ENCODE measurements at regions not wholly inside any gene's neighbourhood (a gene's known extent, or its start where the extent isn't known, plus 50 kb on each side); places are given as distances from the start of the nearest gene placed in this dataset.

DNA sequence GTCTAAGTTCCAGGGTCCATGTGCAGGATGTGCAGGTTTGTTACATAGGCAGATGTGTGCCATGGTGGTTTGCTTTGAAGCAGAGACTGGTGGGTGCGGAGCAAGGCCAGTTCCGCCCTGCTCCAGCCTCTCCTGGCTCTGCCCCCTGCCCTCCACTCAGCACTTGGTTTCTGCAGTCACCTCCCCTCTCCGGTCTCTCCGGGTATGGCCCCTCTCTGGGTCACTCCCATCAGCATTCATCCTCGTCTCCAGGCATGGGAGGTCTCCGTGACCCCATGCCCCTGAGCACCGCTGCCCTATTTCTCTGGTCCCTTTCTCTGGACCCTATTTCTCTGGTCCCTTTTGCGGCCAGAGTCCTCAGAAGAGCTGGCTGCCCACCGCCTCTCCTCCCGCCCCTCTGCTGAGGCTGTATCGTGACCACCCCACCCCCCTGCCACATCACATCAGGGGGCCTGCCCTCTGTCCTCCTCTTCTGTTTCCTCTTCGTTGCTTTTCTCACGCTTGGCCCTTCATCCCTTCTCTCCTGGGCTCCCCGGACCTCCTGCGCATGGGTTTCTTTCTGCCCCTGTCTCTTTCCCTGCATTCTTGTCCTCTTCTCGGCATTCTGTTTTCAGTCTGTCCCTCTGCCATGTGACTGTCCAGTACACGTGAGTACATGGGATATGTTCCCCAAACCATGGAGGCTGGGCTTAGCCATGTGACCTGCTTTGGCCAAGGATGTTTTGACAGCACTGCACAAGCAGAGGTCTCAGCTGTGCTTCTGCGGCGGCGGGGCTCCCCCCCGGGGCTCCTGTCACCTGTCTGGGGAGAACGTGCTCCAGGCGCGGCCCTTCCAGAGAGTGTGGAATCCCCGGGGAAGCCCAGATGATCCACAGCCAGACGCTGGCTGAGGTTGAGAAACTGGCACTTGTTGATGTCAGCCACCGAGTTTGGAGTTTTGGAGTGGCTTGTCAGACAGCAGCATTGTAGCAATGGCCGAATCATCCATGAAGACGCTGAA is 54.4 kb upstream of the C1orf174 start:
- in situ Hi-C loops (cut with HindIII; ENCODE audit: low pct_unique_long_range_greater_than_20kb, low sequenced_read_pairs): no loop called here

GRCh38 chr1:3955196-3955772 is 55.2 kb upstream of the C1orf174 start:
- no peak overlapping the region for H3K4me3 ChIP-seq (ENCODE audit: low read depth in 2 of 2, low read length in 2 of 2)
- ChIA-PET CTCF (no interaction called here), POLR2A (no interaction called here)
- H3K27ac ChIP-seq (ENCODE audit: low read length): no peak overlapping the region
- no peaks in the 10 kb centered on the region for H3K36me3 ChIP-seq (ENCODE audit: control insufficient read depth, insufficient read depth, low read length)
- BruUV-seq (replicated peaks): no TSS peak
- TF ChIP-seq TCF7L2 (IDR thresholded peaks at IDR 0.05; ENCODE audit: low read depth, low read length): no peak
- no peaks in the 10 kb centered on the region for H3K4me1 ChIP-seq (ENCODE audit: control insufficient read depth, insufficient read depth, low read length)
- intact Hi-C loops (cut with micrococcal nuclease; ENCODE audit: unreplicated experiment) (no loop called here), in situ Hi-C loops (cut with HindIII; ENCODE audit: low pct_unique_long_range_greater_than_20kb, low sequenced_read_pairs) (no loop called here)
- no peak for DNase-seq (ENCODE audit: low read depth, low spot score)
- H3K9me3 ChIP-seq (ENCODE audit: control insufficient read depth, insufficient read depth, low read depth, low read length): no peaks in the 10 kb centered on the region
- H3K27me3 ChIP-seq (ENCODE audit: control insufficient read depth, insufficient read depth, low read length): peaks cover 4% of the 10 kb centered on the region; the same call in 1 of the 2 replicates
- no peak for ATAC-seq

More for the DNA sequence above, 54.4 kb upstream of the C1orf174 start:
- Histone ChIP-seq H3K4me1 (ENCODE audit: control insufficient read depth, insufficient read depth, low read length) (no peaks in the 10 kb centered on the region), H3K27me3 (ENCODE audit: control insufficient read depth, insufficient read depth, low read length) (peaks cover 6% of the 10 kb centered on the region; the same call in 1 of the 2 replicates), H3K4me3 (ENCODE audit: low read depth in 2 of 2, low read length in 2 of 2) (no peak overlapping the region), H3K9me3 (ENCODE audit: control insufficient read depth, insufficient read depth, low read depth, low read length) (no peaks in the 10 kb centered on the region), H3K36me3 (ENCODE audit: control insufficient read depth, insufficient read depth, low read length) (no peaks in the 10 kb centered on the region), H3K27ac (ENCODE audit: low read length) (no peak overlapping the region)
- intact Hi-C loops (cut with micrococcal nuclease; ENCODE audit: unreplicated experiment): no loop called here
- no peak for DNase-seq (ENCODE audit: low read depth, low spot score)
- BruUV-seq (replicated peaks): no TSS peak
- ChIA-PET CTCF (no interaction called here), POLR2A (no interaction called here)
- ATAC-seq: no peak
- TF ChIP-seq CTCF (IDR thresholded peaks at IDR 0.05) (no peak), TCF7L2 (IDR thresholded peaks at IDR 0.05; ENCODE audit: low read depth, low read length) (no peak), SIN3A (IDR thresholded peaks at IDR 0.05; ENCODE audit: borderline replicate concordance, insufficient read depth, low read depth, low read length) (no peak), POLR2AphosphoS5 (IDR thresholded peaks at IDR 0.05; ENCODE audit: low read depth, low read length) (no peak)
- TF ChIP-seq, protein P1, sequence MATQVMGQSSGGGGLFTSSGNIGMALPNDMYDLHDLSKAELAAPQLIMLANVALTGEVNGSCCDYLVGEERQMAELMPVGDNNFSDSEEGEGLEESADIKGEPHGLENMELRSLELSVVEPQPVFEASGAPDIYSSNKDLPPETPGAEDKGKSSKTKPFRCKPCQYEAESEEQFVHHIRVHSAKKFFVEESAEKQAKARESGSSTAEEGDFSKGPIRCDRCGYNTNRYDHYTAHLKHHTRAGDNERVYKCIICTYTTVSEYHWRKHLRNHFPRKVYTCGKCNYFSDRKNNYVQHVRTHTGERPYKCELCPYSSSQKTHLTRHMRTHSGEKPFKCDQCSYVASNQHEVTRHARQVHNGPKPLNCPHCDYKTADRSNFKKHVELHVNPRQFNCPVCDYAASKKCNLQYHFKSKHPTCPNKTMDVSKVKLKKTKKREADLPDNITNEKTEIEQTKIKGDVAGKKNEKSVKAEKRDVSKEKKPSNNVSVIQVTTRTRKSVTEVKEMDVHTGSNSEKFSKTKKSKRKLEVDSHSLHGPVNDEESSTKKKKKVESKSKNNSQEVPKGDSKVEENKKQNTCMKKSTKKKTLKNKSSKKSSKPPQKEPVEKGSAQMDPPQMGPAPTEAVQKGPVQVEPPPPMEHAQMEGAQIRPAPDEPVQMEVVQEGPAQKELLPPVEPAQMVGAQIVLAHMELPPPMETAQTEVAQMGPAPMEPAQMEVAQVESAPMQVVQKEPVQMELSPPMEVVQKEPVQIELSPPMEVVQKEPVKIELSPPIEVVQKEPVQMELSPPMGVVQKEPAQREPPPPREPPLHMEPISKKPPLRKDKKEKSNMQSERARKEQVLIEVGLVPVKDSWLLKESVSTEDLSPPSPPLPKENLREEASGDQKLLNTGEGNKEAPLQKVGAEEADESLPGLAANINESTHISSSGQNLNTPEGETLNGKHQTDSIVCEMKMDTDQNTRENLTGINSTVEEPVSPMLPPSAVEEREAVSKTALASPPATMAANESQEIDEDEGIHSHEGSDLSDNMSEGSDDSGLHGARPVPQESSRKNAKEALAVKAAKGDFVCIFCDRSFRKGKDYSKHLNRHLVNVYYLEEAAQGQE (IDR thresholded peaks at IDR 0.05; ENCODE audit: insufficient read depth in 1 of 2, low read depth in 2 of 2, low read length in 1 of 2): no peak

All from Panc1 (cell line).